ENCODE measurements at regions not wholly inside any gene's neighbourhood (a gene's known extent, or its start where the extent isn't known, plus 50 kb on each side); places are given as distances from the start of the nearest gene placed in this dataset.
"Not testable (repeated sequence)": the region's sequence is repeated elsewhere in the genome, so short reads cannot be mapped to it uniquely, and the experiment has no call there.

- not testable (repeated sequence) for DNase-seq (ENCODE audit: low read depth in 3 of 3)
These were observed 52.6 kb upstream of the KIF26B start for GRCh38 chr1:245102149-245102548.

- DNase-seq (ENCODE audit: low read depth in 3 of 3), result no peak
These were observed 55.4 kb upstream of the KIF26B start for GRCh38 chr1:245099401-245099800.

GRCh38 chr1:245098924-245099323 is 55.9 kb upstream of the KIF26B start:
- DNase-seq (ENCODE audit: low read depth in 3 of 3), result no peak

- no peak for DNase-seq (ENCODE audit: low read depth in 3 of 3)
These were observed 58.3 kb upstream of the KIF26B start for GRCh38 chr1:245096311-245097066.

- DNase-seq (ENCODE audit: low read depth in 3 of 3), result no peak
These were observed 58.9 kb upstream of the KIF26B start for GRCh38 chr1:245095903-245096302.

GRCh38 chr1:245094954-245095353 is 59.8 kb upstream of the KIF26B start:
- DNase-seq (ENCODE audit: low read depth in 3 of 3), result no peak

GRCh38 chr1:245094092-245094491 is 60.7 kb upstream of the KIF26B start:
- DNase-seq (ENCODE audit: low read depth in 3 of 3), result no peak

- no peak for DNase-seq (ENCODE audit: low read depth in 3 of 3)
These were observed 62.2 kb upstream of the KIF26B start for GRCh38 chr1:245092638-245092976.

- no peak for DNase-seq (ENCODE audit: low read depth in 3 of 3)
These were observed 62.8 kb upstream of the KIF26B start for GRCh38 chr1:245091818-245092637.

- DNase-seq (ENCODE audit: low read depth in 3 of 3), result no peak
These were observed 63.6 kb upstream of the KIF26B start for GRCh38 chr1:245091171-245091621.

- DNase-seq (ENCODE audit: low read depth in 3 of 3), result no peak
These were observed 64.2 kb upstream of the KIF26B start for GRCh38 chr1:245090491-245091090.

- no peak for DNase-seq (ENCODE audit: low read depth in 3 of 3)
These were observed 67.1 kb upstream of the KIF26B start for GRCh38 chr1:245087723-245088122.

- no peak for DNase-seq (ENCODE audit: low read depth in 3 of 3)
These were observed 68.3 kb upstream of the KIF26B start for GRCh38 chr1:245086389-245086969.

GRCh38 chr1:245085508-245086095 is 69.2 kb upstream of the KIF26B start:
- no peak for DNase-seq (ENCODE audit: low read depth in 3 of 3)

GRCh38 chr1:245084551-245084950 is 70.2 kb upstream of the KIF26B start:
- no peak for DNase-seq (ENCODE audit: low read depth in 3 of 3)

GRCh38 chr1:245079021-245079609 is 75.7 kb upstream of the KIF26B start:
- no peak for DNase-seq (ENCODE audit: low read depth in 3 of 3)

- DNase-seq (ENCODE audit: low read depth in 3 of 3), result no peak
These were observed 79.9 kb upstream of the KIF26B start for GRCh38 chr1:245074898-245075297.

GRCh38 chr1:245074232-245074747 is 80.5 kb upstream of the KIF26B start:
- DNase-seq (ENCODE audit: low read depth in 3 of 3), result no peak

GRCh38 chr1:245070836-245071615 is 83.8 kb upstream of the KIF26B start:
- DNase-seq (ENCODE audit: low read depth in 3 of 3), result no peak

- DNase-seq (ENCODE audit: low read depth in 3 of 3), result no peak
These were observed 87.5 kb upstream of the KIF26B start for GRCh38 chr1:245067257-245067656.

Measured in stimulated activated CD4-positive, alpha-beta T cell treated with anti-CD3 and anti-CD28 coated beads, TNF-alpha, amount 100 ng/mL, for 48 hours (primary cell).